8988T (cell line): ENCODE measurements at regions not wholly inside any gene's neighbourhood (a gene's known extent, or its start where the extent isn't known, plus 50 kb on each side); places are given as distances from the start of the nearest gene placed in this dataset.

Experiments used
- DNase-seq: peaks from one replicate; pipeline ENCODE4 v3.0.0; 2011

DNA sequence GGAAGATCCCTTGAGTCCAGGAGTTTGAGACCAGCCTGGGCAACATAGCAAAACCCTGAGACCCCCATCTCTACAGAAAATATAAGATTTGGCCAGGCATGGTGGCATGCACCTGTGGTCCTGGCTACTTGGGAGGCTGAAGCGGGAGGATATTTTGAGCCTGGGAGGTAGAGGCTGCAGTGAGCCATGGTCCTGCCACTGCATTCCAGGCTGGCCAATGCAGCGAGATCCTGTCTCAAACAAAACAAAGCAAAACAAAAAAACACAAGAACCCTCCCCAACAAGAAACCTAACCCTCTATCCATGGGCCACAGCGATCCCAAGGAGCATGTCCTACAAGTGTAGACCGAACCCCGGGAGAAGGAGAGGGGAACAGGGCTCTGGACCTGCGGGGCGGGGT is 133.3 kb downstream of the MGAT5B start:
- no peak for DNase-seq

DNA sequence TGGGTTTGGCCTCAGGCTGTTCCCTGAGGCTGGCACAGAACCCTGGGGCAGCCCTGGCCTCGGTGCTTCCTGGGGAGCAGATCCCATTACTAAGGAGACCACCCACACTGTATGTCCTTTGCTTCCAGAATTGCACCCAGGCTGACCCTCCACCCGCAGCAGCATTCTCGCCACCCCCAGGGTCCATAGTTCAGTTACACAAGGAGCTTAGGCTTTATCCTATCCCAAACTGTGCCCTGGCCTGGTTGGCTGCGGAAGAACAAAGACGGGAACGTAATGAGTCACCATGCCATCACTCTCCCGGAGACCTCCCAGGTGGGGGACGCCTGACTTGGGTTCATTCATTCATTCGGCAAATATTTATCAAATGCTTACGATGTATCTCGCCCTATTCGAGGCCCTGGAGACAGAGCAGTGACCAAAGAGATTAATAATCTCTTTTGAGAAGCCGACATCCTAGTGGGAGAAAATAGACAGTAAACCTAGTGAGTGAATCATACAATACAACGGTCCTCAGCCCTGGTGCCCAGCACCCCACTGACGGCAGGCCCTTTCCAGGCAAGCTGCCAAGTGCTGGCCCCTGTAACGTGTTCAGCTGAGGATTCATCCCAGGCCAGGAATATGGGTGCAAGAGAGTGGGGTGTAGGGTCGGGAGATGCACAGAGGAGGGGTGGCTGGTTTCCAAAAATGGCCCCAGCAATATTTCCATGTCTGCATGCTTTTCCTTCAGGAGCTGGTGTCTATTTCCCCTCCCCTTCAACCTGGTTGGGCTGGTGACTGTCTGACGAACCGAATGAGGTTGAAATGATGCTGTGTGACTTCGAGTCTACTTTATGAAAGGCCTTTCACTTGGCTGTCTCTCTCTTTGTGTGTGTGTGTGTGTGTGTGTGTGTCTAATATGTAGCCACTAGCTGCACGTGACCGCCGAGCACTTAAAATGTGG is 134.2 kb downstream of the MGAT5B start:
- peak; percentile 55 for DNase-seq

DNA sequence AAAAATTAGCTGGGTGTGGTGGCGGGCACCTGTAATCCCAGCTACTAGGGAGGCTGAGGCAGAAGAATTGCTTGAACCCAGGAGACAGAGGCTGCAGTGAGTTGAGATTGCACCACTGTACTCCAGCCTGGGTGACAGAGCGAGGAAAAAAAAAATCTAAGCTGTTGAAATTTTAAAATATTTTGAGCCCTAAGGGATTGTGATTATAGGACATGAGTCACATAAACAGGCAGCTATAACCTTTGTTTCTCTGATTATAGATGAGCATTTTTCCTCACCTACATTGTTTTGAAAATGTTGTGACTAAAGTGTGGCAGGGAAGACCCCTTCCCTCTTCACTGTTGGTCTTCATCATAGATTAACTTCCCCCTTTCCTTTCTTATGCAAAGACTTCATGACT is 135.5 kb downstream of the MGAT5B start:
- DNase-seq = no peak

DNA sequence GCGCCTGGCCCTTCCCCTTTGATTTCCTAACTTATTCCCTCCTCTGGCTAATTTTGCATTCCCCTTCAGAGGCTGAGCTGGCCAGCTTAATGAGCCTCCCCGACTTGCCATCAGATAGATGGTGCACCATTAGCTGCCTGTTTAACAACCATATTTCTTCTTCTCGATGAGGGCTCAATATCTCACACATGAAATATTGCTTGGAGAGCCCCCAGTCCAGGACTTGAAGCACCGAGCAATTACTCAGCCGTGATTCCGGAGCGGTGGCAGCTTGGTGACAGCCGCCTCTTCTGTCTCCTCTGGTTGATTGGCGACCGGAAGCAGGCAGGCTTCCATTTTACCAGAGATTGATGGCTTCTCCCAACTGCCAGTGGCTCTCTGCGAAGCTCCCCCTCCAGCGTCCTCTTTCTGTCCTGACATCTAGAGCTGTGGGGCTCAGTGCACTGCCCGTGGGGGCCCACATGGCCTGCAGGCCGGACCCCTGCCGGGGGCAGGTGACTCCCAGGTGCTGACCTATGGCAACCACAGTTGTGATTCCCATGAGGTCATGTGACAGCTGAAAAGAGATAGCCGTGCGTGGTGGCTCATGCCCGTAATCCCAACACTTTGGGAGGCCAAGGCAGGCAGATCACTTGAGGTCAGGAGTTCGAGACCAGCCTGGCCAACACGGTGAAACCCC is 133.7 kb upstream of the SEC14L1 start:
- DNase-seq = no peak

DNA sequence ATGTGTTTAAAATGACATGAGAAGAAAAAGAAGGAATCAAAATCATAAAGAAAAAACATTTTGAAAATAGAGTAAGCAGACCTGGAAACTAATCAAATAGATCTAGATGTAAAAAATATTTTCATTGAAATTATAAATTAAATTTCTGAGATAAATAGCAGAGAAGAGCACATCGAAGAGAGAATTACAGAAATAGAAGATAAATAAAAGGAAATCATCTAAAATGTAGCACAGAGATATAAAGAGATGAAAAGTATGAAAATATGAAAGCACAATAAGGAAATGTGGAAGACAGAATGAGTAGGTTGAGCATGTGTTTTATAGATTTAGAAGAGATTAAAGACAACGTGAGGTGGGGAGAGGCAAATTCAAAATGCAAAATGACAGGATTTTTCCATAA is 130.9 kb upstream of the SEC14L1 start:
- DNase-seq = no peak

DNA sequence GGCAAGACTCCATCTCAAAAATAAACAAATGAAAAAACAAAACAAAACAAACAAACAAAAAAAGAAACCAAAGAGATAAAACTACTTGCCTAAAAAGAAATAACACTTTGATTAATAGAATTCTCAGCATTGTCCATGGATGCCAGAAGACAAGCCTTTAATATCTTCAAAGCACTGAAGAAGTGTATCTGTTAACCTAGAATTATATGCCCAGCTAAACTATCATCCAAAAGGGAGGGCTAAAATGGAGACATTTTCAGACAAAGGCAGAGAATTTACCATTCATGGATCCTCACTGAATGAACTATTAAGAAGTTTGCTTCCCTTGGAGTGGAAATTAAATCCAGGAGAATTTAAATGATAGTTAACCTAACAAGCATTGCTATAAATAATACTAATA is 130.1 kb upstream of the SEC14L1 start:
- DNase-seq = no peak

DNA sequence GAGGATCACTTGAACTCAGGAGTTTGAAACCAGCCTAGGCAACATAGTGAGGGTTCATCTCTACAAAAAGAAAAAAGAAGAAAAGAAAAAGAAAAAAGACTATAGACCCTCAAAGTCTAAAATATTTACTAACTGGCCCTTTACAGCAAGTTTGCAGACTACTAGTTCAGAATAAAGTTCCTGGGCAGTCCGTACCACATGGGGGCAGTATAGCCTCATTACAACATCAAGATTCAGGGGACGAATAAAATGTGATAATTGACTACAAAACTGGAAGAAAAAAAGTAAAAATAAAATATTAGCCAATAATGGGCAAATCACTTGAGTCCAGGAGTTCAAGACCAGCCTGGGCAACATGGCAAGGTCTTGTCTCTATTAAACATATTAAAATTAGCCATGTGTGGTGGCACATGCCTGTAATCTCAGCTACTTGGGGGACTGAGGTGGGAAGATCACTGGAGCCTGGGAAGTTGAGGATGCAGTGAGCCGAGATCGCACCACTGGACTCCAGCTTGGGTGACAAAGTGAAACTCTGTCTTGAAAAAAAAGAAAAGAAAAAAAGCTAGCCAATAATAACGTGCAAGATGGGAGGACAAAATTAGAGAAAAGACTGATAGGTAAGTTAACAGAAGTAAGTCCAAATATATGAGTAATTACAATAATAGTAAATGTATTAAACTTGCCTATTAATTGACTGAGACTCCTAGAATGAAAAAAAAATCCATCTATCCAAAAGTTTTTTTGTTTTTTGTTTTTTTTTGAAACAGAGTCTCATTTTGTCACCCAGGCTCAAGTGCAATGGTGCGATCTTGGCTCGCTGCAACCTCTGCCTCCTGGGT is 129.4 kb upstream of the SEC14L1 start:
- no peak for DNase-seq

DNA sequence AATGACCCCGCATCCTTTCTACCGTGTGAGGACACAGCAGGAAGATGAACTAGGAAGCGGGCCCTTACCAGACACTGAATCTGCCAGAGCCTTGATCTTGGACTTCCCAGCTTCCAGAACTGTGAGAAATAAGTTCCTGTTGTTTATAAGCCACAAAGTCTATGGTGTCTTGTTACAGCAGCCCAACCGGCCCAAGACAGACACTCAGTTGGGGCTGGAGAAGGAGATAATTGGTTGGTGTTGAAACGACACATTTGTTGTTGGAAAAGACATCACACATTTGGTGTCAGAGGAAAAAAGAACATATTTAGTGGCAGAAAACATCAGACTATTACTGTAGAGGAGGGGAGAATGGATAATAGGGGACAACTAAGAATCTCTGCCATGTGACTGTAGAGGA is 122.3 kb upstream of the SEC14L1 start:
- no peak for DNase-seq

DNA sequence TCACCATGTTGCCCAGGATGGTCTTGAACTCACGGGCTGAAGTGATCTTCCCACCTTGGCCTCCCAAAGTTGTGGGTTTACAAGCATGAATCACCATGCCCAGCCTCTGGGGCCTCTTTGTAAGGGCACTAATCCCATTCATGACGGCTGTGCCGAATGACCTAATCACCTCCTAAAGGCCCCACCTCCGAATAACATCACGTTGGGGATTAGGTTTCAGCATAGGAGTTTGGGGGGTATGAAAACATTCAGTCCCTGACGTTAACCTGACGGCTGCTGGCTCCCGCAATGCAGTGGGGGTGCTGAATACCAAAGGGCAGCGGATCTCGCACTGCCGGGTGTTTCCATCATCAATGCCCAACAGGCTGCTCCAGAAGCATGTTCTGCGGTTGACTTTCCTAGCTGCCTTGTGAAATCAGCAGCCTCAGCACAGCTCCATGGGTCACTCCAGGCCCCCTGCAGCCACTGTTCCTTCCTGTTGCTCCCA is 120.8 kb upstream of the SEC14L1 start:
- DNase-seq = no peak

DNA sequence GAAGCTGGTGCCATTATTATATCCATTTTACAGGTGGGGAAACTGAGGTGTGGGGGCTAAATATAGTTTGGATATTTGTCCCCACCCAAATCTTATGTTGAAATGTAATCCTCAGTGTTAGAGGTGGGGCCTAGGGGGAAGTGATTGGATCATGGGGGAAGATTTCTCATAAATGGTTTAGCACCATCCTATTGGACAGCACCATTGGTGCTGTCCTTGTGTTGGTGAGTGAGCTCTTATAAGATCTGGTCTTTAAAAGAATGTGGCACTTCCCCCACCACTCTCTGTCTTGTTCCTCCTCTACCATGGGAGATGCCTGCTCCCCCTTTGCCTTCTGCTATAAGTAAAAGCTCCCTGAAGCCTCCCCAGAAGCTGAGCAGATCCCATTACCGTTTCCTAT is 119.8 kb upstream of the SEC14L1 start:
- no peak for DNase-seq

DNA sequence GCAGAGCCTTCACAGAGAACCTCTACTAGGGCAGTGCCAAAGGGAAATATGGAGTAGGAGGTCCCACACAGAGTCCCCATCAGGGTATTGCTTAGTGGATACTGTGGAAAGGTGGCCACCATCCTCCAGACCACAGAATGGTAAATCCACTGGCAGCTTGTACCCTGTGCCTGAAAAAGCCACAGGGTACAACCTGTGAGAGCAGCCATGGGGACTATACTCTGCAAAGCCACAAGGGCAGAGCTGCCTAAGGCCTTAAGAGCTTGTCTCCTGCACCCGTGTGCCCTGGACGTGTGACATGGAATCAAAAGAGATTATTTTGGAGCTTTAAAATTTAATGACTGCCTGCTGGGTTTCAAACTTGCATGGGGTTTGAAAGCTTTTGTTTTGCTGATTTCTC is 118.0 kb upstream of the SEC14L1 start:
- DNase-seq = no peak

DNA sequence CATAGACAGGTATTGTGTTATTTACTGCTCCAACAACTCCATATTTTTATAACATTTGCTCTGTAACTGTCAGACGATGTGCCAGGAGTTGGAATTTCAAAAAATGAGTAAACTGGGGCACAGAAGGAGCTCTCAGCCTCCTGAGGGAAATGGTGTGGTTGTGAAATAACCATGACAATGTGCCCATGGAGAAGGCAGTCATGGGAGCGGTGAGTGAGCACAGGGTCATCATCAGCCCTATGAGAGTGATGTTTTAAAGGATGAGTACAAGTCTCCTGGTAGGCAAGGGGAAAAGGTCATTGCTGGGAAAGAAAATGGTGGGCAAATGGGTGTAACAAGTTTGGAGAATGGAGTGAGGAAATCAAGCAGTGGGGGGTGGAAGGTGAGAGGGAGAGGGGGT is 115.0 kb upstream of the SEC14L1 start:
- no peak for DNase-seq

DNA sequence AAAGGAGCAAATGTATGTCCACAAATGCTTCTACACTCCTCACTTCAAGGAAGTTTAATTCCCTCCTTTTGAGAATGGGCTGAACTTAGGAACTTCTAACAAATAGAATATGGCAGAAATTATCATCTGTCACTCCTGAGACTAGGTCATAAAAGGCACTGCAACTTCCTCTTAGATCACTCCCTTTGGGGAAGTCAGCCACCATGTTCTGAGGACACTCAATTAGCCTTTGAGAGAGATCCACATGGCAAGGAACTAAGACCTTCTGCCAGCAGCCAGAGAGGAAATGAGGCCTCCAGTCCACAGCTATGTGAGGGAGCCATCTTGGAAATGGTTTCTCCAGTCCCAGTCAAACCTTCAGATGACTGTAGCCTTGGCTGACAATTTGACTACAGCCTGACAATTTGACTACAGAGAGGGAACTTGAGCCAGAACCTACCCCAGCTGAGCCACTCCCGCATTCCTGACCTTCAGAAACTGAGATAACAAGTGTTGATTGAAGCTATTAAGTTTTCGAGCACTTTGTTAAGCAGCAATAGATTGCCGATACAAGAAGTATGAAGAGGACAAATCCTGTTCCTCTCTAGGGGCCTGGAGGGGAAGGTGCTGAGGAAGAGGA is 113.4 kb upstream of the SEC14L1 start:
- DNase-seq = no peak

DNA sequence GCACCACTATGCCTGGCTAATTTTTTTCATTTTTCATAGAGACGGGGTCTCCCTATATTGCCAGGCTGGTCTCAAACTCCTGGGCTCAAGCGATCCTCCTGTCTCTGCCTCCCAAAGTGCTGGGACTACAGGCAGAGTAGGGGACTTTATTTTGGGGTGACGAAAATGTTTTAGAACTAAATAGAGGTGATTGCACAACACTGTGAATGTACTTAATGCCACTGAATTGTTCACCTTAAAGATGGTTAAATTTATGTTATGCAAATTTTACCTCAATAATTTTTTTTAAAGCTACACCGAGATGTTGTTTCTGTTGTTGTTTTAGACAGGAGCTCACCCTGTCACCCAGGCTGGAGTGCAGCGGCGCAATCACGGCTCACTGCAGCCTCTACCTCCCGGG is 111.9 kb upstream of the SEC14L1 start:
- no peak for DNase-seq

DNA sequence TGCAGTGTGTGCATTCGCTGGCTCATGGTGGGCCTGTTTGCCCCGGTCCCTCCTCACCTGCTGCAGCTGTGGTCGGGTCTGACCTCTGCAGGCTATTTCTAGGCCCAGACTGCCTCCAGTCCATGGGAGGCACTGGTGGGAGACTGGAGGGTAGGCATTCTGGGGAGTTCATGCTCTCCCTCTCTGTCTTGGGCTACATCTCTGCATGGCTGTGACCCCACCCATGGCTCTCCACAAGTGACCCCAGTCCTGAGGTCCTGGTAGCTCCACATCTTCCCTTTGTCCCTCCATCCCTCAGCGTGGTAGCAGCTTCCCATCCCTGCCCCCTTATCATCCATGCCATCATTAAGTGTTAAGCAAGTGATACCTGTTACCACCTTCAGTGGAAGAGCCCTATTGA is 107.8 kb upstream of the SEC14L1 start:
- no peak for DNase-seq

DNA sequence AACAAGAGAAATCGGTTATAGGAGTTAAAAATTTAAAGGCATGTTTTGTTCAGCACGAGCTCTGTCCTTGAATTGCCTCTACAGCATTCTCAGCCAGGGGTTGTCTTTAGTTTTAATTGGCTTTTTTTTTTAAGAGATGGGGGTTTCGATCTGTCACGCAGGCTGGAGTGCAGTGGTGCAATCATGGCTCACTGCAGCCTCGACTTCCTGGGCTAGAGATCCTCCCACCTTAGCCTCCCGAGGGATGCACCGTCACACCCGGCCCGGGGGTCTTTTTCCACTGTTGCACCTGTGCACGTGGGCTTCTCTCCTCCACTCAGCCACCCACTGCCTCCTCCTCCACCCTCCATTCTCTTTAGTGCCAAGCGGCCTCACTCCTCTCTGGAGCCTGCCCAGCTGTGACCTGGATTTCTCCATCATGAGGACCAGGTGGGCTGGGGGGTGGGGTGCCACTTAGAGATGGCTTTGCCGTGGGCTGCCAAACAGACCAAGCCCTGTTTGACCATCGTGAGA is 106.8 kb upstream of the SEC14L1 start:
- no peak for DNase-seq

DNA sequence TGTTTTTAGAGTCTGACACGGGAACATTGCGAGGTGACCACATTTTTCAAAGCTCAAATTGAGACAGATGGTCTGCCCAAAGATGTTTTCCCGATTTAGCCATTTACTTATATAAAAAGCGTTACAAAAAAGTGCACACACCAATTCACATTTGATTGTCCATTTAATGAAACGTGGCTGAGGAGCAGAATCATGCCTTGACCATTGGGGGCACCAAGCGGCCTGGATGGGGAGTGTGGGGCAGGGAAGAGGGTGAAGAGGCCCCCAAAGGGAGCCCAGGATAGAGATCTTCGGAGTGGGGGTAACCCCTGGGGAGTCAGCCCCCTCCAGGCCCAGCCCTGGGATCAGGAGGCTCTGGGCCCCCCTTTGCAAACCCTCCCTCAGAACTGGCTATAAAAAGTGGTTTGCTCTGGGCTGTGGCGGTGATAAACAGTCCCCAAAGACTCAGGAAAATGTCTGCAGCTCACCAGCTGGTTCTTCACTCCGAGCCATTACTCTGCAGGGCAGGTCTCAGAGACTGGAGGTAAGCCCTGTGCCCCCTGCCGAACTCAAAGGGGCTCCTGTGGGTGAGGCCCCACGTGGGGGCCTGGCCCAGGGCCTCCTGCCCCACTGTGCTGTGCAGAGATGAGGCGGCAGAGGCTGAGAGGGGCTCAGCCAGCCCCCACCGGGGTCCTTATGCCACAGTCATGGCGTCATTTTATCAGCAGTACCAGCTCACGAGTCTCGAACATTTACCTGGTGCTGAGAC is 105.9 kb upstream of the SEC14L1 start:
- DNase-seq = no peak

DNA sequence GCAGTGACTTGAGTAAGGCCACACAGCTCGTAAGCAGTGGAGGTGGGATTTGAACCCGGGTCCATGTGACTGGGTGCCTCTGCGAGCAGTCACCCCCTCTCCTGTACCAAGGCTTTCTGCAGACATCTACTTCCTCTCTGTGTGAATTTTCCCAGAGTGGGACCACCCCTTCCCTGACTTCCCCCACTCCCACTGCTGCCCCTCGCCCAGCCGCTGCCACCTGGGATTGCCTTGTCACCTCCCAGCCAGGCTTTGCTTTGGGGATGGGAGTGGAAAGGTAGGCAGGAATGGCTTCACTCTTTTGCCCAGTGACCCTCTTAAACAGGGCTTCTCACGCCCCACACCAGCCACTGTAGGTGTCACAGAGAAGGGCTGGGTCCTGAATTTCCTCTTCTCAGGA is 105.2 kb upstream of the SEC14L1 start:
- no peak for DNase-seq

DNA sequence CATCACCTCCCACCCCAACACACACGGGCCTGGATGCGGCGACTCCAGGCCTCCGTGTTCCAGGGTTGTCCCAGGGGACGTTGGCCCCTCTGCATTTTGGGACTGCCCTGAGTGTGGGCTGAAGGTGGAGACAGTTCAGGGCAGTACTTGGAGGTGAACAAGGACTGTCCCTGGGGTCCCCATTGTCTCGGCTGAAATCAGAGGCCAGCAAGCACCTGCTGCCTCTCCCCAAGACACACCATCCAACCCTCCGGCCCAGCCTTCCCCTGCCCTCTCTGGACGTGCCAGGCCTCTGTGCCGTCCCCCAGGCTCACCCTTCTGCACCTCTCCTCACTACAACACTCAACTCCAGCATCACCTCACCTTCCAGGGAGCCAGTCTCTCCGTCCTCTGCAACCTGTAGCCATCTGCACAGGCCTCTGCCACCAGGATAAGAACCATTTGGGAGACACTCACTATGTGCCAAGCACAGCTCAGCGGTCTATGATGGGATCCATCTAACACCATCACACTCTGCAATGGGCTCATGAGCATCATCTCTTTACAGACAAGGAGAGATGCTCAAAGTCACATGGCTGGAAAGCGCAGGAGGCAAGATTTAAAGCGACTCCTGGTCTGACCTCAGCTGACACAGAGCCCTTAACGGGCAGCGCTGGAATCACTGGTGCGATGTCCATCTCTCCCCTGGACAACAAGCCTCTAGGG is 104.5 kb upstream of the SEC14L1 start:
- DNase-seq = no peak

DNA sequence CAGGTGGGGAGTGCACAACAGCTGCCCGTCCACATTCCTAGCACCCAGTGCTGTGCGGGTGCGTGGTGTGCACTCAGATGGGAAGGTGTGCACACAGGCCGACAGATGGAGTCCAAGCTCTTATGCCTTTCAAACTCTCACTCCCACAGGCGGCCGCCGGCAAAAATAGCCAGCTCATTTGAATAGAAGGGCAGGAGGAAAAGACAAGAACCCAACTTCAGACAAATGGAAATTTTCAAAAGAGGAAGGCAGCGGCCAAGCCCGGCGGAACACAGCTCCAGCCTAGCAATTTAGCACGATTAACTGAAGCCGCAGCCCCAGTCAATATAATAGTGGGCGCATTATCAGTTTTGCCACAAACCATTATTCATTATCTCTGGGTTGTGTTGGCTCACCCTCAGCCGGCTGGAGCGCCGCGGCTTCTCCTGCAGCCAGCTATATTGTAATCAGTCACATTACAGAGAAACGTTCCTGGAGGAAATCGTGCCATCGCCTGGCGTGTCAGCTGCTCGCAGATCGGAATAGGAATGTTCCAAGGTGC is 103.9 kb upstream of the SEC14L1 start:
- no peak for DNase-seq

DNA sequence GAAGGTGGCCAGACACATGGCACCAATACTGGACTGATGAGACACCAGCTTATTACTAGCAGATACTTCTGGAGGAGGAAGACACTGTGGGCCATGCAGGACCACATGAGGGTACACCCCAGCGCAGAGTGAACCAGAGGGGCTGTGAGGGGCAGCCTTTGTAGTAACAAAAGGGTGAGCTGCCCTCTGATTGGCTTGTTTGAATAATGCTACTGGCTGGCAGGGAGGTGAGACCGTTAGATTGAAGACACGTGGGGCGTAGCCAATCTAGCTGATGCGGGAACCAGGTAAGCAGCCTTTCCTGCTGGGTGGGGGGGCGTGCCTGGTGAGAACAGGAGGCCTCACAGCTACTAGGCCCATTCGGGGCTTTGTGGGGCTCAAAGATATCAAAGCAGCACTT is 102.8 kb upstream of the SEC14L1 start:
- DNase-seq = no peak
